ENCODE measurements at regions not wholly inside any gene's neighbourhood (a gene's known extent, or its start where the extent isn't known, plus 50 kb on each side); places are given as distances from the start of the nearest gene placed in this dataset.
"Not testable (repeated sequence)": the region's sequence is repeated elsewhere in the genome, so short reads cannot be mapped to it uniquely, and the experiment has no call there.

- DNase-seq (ENCODE audit: low read depth in 2 of 2) = no peak
These were observed 278.4 kb downstream of the NDUFA10 start for GRCh38 chr2:239746559-239747246.

GRCh38 chr2:239745386-239746227 lies 279.5 kb downstream of the NDUFA10 start:
- no peak for DNase-seq (ENCODE audit: low read depth in 2 of 2)

GRCh38 chr2:239744706-239745340 lies 280.3 kb downstream of the NDUFA10 start:
- no peak for DNase-seq (ENCODE audit: low read depth in 2 of 2)

- no peak for DNase-seq (ENCODE audit: low read depth in 2 of 2)
These were observed 281.9 kb downstream of the NDUFA10 start for GRCh38 chr2:239743206-239743605.

- DNase-seq (ENCODE audit: low read depth in 2 of 2) = no peak
These were observed 282.8 kb downstream of the NDUFA10 start for GRCh38 chr2:239742377-239742776.

GRCh38 chr2:239739206-239739605 lies 285.9 kb downstream of the NDUFA10 start:
- DNase-seq (ENCODE audit: low read depth in 2 of 2) = no peak

GRCh38 chr2:239738159-239738558 lies 287.0 kb downstream of the NDUFA10 start:
- DNase-seq (ENCODE audit: low read depth in 2 of 2) = no peak

GRCh38 chr2:239737144-239737463 lies 288.0 kb downstream of the NDUFA10 start:
- DNase-seq (ENCODE audit: low read depth in 2 of 2) = no peak

GRCh38 chr2:239736358-239737143 lies 288.6 kb downstream of the NDUFA10 start:
- no peak for DNase-seq (ENCODE audit: low read depth in 2 of 2)

- DNase-seq (ENCODE audit: low read depth in 2 of 2) = no peak
These were observed 289.2 kb downstream of the NDUFA10 start for GRCh38 chr2:239735829-239736357.

GRCh38 chr2:239735131-239735828 lies 289.9 kb downstream of the NDUFA10 start:
- no peak for DNase-seq (ENCODE audit: low read depth in 2 of 2)

GRCh38 chr2:239734436-239735005 lies 290.6 kb downstream of the NDUFA10 start:
- no peak for DNase-seq (ENCODE audit: low read depth in 2 of 2)

- no peak for DNase-seq (ENCODE audit: low read depth in 2 of 2)
These were observed 292.5 kb downstream of the NDUFA10 start for GRCh38 chr2:239732666-239733010.

- DNase-seq (ENCODE audit: low read depth in 2 of 2) = no peak
These were observed 293.0 kb downstream of the NDUFA10 start for GRCh38 chr2:239731998-239732665.

- DNase-seq (ENCODE audit: low read depth in 2 of 2) = no peak
These were observed 293.7 kb downstream of the NDUFA10 start for GRCh38 chr2:239731422-239731821.

GRCh38 chr2:239730897-239731296 lies 294.2 kb downstream of the NDUFA10 start:
- DNase-seq (ENCODE audit: low read depth in 2 of 2) = no peak

- not testable (repeated sequence) for DNase-seq (ENCODE audit: low read depth in 2 of 2)
These were observed 294.6 kb downstream of the NDUFA10 start for GRCh38 chr2:239730567-239730882.

GRCh38 chr2:239729681-239730566 lies 295.2 kb downstream of the NDUFA10 start:
- no peak for DNase-seq (ENCODE audit: low read depth in 2 of 2)

GRCh38 chr2:239729151-239729550 lies 296.0 kb downstream of the NDUFA10 start:
- DNase-seq (ENCODE audit: low read depth in 2 of 2) = no peak

All from activated CD4-positive, alpha-beta T cell treated with anti-CD3 and anti-CD28 coated beads for 24 hours (primary cell).